Upper lobe of right lung (tissue), 1 donor: ENCODE measurements at regions not wholly inside any gene's neighbourhood (a gene's known extent, or its start where the extent isn't known, plus 50 kb on each side); places are given as distances from the start of the nearest gene placed in this dataset.

Experiments used
- ATAC-seq: fragments of 200-7000 bp; cut with Tn5 transposase; one replicate; pipeline ENCODE4 v1.9.1; 2020; ENCODE audit warnings: mild to moderate bottlenecking, moderate library complexity
- DNase-seq: peaks from one replicate; pipeline ENCODE4 v3.0.0-alpha.2; 2020
- H3K27ac ChIP-seq: fragments of 200-600 bp; one replicate; pipeline ENCODE4 v1.8.0; 2022
- H3K27me3 ChIP-seq: fragments of 200-600 bp; one replicate; pipeline ENCODE4 v1.8.0; 2022; ENCODE audit warnings: mild to moderate bottlenecking
- H3K36me3 ChIP-seq: fragments of 200-600 bp; one replicate; pipeline ENCODE4 v1.8.0; 2022
- H3K4me1 ChIP-seq: fragments of 200-600 bp; one replicate; pipeline ENCODE4 v1.8.0; 2022
- H3K4me3 ChIP-seq: fragments of 200-600 bp; one replicate; pipeline ENCODE4 v1.8.0; 2022; ENCODE audit warnings: mild to moderate bottlenecking
- H3K9me3 ChIP-seq: fragments of 200-600 bp; one replicate; pipeline ENCODE4 v1.8.0; 2022
- CTCF ChIP-seq: fragments of 200-600 bp; IDR thresholded peaks from one replicate; pipeline ENCODE4 v1.8.0; 2022; ENCODE audit warnings: antibody characterized with exemption
- intact Hi-C: fragments of 100-400 bp; cut with DNase I; formaldehyde crosslinking; loops from one replicate; pipeline ENCODE4 v1.11.0; 2022
- donor health status: DM: no; HTN: yes; CAD: no; lungs with severe emphysema.

- TF ChIP-seq CTCF: no peak
- no peak overlapping the region for H3K4me3 ChIP-seq
- peaks cover 16% of the 10 kb centered on the region for H3K4me1 ChIP-seq
- H3K27me3 ChIP-seq: no peaks in the 10 kb centered on the region
- peak; percentile 9 for ATAC-seq
- H3K9me3 ChIP-seq: no peaks in the 10 kb centered on the region
- no peak for DNase-seq
- no peaks in the 10 kb centered on the region for H3K36me3 ChIP-seq
- no peak overlapping the region for H3K27ac ChIP-seq
- intact Hi-C loops: no loop called here
These were observed 62.3 kb upstream of the PLSCR4 start for GRCh38 chr3:146313031-146313745.

- intact Hi-C loops: no loop called here
- TF ChIP-seq CTCF: no peak
- no peaks in the 10 kb centered on the region for H3K27me3 ChIP-seq
- H3K4me3 ChIP-seq: no peak overlapping the region
- peaks cover 27% of the 10 kb centered on the region for H3K4me1 ChIP-seq
- H3K36me3 ChIP-seq: no peaks in the 10 kb centered on the region
- no peaks in the 10 kb centered on the region for H3K9me3 ChIP-seq
- no peak for DNase-seq
- no peak overlapping the region for H3K27ac ChIP-seq
- peak; percentile 35 for ATAC-seq
These were observed 57.8 kb upstream of the PLSCR4 start for GRCh38 chr3:146308682-146309081.

- Histone ChIP-seq H3K4me3 (no peak overlapping the region), H3K27ac (peak overlapping the region; percentile 4), H3K9me3 (no peaks in the 10 kb centered on the region), H3K27me3 (no peaks in the 10 kb centered on the region), H3K4me1 (peaks cover 25% of the 10 kb centered on the region), H3K36me3 (no peaks in the 10 kb centered on the region)
- intact Hi-C loops: no loop called here
- no peak for DNase-seq
- no peak for ATAC-seq
- no peak for TF ChIP-seq CTCF
These were observed 57.3 kb upstream of the PLSCR4 start for GRCh38 chr3:146308222-146308621.

GRCh38 chr3:146307456-146307725, 56.5 kb upstream of the PLSCR4 start:
- ATAC-seq (no peak), DNase-seq (no peak)
- intact Hi-C loops: no loop called here
- Histone ChIP-seq H3K4me1 (peaks cover 22% of the 10 kb centered on the region), H3K4me3 (no peak overlapping the region), H3K27me3 (no peaks in the 10 kb centered on the region), H3K36me3 (no peaks in the 10 kb centered on the region), H3K27ac (peak overlapping the region; percentile 4), H3K9me3 (no peaks in the 10 kb centered on the region)
- TF ChIP-seq CTCF: no peak

- Histone ChIP-seq H3K27me3 (no peaks in the 10 kb centered on the region), H3K4me3 (no peak overlapping the region), H3K4me1 (peaks cover 22% of the 10 kb centered on the region), H3K9me3 (no peaks in the 10 kb centered on the region), H3K27ac (no peak overlapping the region), H3K36me3 (no peaks in the 10 kb centered on the region)
- no peak for DNase-seq
- intact Hi-C loops: no loop called here
- TF ChIP-seq CTCF: no peak
- no peak for ATAC-seq
These were observed 56.0 kb upstream of the PLSCR4 start for GRCh38 chr3:146306656-146307455.
